GM10266 (cell line): ENCODE measurements at regions not wholly inside any gene's neighbourhood (a gene's known extent, or its start where the extent isn't known, plus 50 kb on each side); places are given as distances from the start of the nearest gene placed in this dataset.

Experiments
- DNase-seq: peaks from one replicate; pipeline ENCODE4 v3.0.0; 2012; ENCODE audit errors: extremely low spot score
- CTCF ChIP-seq: IDR thresholded peaks from 2 replicates; pipeline ENCODE4 v1.5.1; 2012; ENCODE audit warnings: mild to moderate bottlenecking, low read depth; ENCODE audit not compliant: control insufficient read depth, insufficient read depth; ENCODE audit errors: missing control alignments

- no peak for DNase-seq
- TF ChIP-seq CTCF: no peak
Observed at GRCh38 chrX:140563893-140564292, 59.0 kb upstream of the SOX3 start.
